Retinal pigment epithelial cell (primary cell): ENCODE measurements at regions not wholly inside any gene's neighbourhood (a gene's known extent, or its start where the extent isn't known, plus 50 kb on each side); places are given as distances from the start of the nearest gene placed in this dataset.

Experiments used
- DNase-seq: peaks from one replicate; pipeline ENCODE4 v3.0.0-alpha.2; 2010; ENCODE audit warnings: low read depth
- H3K4me3 ChIP-seq: 2 replicates; pipeline ENCODE4 v1.5.1; 2011; ENCODE audit warnings: mild to moderate bottlenecking, low read length, control low read depth, moderate library complexity
- CTCF ChIP-seq: conservative IDR thresholded peaks from 2 replicates; pipeline ENCODE4 v1.5.1; 2011; ENCODE audit warnings: low read depth, low read length, control low read depth, inconsistent platforms

GRCh38 chr10:88161070-88161469 lies 297.6 kb downstream of the PTEN start:
- TF ChIP-seq CTCF, result no peak
- H3K4me3 ChIP-seq, result no peak overlapping the region
- DNase-seq, result no peak

GRCh38 chr10:88161756-88162155 lies 298.3 kb downstream of the PTEN start:
- H3K4me3 ChIP-seq, result no peak overlapping the region
- no peak for TF ChIP-seq CTCF
- no peak for DNase-seq

GRCh38 chr10:88162852-88163251 lies 299.4 kb downstream of the PTEN start:
- H3K4me3 ChIP-seq, result no peak overlapping the region
- no peak for DNase-seq
- no peak for TF ChIP-seq CTCF

GRCh38 chr10:88163572-88163971 lies 300.1 kb downstream of the PTEN start:
- TF ChIP-seq CTCF, result no peak
- H3K4me3 ChIP-seq, result no peak overlapping the region
- no peak for DNase-seq

GRCh38 chr10:88164471-88164870 lies 301.0 kb downstream of the PTEN start:
- DNase-seq, result no peak
- TF ChIP-seq CTCF, result no peak
- H3K4me3 ChIP-seq, result no peak overlapping the region

GRCh38 chr10:88165849-88166271 lies 302.4 kb downstream of the PTEN start:
- no peak for DNase-seq
- no peak overlapping the region for H3K4me3 ChIP-seq
- TF ChIP-seq CTCF, result no peak

GRCh38 chr10:88168171-88169036 lies 305.0 kb downstream of the PTEN start:
- no peak overlapping the region for H3K4me3 ChIP-seq
- no peak for TF ChIP-seq CTCF
- DNase-seq, result no peak
